GM18520 (cell line): ENCODE measurements at regions not wholly inside any gene's neighbourhood (a gene's known extent, or its start where the extent isn't known, plus 50 kb on each side); places are given as distances from the start of the nearest gene placed in this dataset.

Experiments
- ATAC-seq: cut with Tn5 transposase; IDR thresholded peaks from one replicate; pipeline ENCODE4 v1.9.1; 2021; ENCODE audit not compliant: unreplicated experiment

DNA sequence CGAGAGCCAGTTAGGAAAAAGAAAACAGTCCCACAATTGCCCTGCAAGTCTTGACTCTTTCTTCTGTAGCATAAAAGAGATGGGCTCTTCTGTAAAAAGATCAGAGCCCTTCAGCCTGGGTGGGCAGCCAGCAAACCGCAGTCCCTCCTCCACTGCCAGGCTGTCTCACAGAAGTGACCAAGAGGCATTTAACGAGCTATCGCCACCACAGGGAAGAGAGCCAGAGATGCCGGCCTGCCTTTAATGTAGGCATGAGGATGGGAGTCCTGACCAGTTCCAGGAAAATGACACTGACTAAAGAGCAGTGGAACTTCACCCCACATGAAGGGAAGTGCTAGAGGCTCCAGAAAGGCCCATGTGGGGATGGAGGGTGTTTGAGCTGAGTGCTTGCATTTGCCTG is 264.6 kb downstream of the NDUFS4 start:
- ATAC-seq = no peak

DNA sequence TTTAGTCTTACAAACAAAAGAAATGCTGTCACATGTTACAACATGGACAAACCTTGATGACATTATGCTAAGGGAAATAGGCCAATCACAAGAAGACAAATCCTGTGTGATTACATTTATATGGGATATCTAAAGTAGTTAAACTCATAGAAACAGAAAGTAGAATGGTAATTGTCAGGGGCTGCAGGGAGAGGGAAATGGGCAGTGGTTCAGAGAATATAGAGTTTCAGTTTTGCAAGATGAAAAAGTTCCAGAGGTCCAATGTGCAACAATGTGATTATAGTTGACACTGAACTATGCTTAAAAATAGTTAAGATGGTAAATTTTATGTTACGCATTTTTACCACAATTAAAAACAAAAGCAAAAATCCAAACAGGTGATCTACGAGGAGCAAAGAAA is 265.5 kb downstream of the NDUFS4 start:
- ATAC-seq = no peak

DNA sequence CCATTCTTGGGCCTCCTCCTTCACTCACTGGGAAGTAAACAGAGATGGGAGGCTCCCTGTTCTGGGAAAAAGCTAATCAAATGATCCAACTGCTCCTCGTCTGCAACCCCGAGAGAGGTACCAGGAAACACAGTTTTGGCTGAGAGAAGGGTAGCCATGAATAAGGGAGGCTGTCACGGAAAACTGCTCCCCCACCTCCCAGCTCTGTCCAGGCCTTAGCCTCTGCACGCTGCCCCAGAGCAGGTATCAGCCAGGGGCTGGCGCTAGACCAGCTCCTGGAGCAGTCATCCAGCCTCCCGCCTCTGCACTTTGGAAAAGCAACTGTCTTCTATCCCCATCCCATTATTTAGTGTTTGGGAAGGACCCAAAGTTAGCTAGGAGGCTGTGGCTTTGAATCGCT is 266.1 kb downstream of the NDUFS4 start:
- ATAC-seq = no peak

DNA sequence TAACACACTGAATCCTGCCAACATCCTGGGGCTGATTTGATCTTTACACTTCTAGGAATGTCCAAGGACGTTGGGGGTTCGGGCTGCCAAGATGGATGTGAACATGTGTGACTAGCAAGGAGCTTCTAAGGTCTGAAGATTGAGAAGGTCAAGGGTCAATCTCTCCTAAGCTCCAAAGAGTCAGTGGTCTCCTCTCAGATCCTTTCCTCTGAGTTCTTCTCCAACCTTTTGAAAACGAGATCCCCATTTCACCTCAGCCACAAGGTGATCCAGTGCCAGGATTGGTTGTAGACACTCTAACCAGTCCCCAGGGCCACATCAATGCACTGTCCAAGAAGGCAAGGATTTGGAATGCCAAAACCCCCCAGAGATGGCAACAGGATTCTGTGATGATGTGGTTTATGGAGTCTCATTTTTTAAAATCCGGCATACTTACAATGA is 266.8 kb downstream of the NDUFS4 start:
- no peak for ATAC-seq

DNA sequence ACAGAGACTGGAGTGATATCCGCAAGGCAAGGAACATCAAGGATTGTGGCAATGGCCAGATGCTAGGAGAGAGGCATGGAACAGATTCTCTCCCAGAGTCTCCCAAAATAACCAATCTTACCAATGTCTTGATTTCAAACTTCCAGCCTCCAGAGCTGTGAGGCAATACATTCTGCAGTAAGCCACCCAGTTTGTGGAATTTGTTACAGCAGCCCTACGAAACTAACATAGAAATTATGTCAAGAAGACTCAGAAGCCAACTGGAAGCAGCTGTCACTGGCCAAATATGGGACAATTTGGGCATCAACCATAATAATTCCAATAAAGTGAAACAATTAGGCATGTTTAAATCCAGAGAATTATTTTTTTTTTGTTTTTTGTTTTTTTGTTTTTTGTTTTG is 271.1 kb downstream of the NDUFS4 start:
- ATAC-seq = no peak
